ENCODE measurements at regions not wholly inside any gene's neighbourhood (a gene's known extent, or its start where the extent isn't known, plus 50 kb on each side); places are given as distances from the start of the nearest gene placed in this dataset.
A peak's percentile ranks its signal among the peaks of the same experiment; 100 is the strongest.
"Not testable (repeated sequence)": the region's sequence is repeated elsewhere in the genome, so short reads cannot be mapped to it uniquely, and the experiment has no call there.

GRCh38 chr1:184189361-184189760 is 137.8 kb downstream of the TSEN15 start:
- TF ChIP-seq, protein P1, sequence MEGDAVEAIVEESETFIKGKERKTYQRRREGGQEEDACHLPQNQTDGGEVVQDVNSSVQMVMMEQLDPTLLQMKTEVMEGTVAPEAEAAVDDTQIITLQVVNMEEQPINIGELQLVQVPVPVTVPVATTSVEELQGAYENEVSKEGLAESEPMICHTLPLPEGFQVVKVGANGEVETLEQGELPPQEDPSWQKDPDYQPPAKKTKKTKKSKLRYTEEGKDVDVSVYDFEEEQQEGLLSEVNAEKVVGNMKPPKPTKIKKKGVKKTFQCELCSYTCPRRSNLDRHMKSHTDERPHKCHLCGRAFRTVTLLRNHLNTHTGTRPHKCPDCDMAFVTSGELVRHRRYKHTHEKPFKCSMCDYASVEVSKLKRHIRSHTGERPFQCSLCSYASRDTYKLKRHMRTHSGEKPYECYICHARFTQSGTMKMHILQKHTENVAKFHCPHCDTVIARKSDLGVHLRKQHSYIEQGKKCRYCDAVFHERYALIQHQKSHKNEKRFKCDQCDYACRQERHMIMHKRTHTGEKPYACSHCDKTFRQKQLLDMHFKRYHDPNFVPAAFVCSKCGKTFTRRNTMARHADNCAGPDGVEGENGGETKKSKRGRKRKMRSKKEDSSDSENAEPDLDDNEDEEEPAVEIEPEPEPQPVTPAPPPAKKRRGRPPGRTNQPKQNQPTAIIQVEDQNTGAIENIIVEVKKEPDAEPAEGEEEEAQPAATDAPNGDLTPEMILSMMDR (IDR thresholded peaks at IDR 0.05): no peak
- H3K27ac ChIP-seq: no peak overlapping the region
- intact Hi-C loops (cut with DNase I): no loop called here

DNA sequence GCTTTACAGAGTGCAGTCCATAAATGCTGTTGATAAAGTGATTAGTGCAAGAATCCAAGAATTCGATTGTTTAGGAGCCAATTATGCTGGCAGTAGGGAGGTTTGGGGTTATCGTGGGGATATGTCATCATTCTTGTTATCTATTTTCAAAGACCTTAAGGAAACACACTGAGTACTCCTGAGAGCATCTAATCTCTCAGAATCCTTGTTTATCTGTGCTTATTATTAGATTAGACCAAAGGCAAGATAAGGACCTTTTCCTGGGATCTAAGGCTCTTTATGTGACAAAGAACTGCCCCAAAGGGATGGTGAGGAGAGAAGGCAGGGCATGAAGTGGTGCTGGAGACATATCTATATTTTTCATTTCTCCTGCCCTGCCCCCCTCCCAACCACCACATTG is 139.1 kb downstream of the TSEN15 start:
- DNase-seq: no peak
- intact Hi-C loops (cut with DNase I): no loop called here
- Histone ChIP-seq H3K4me1 (no peaks in the 10 kb centered on the region), H3K27ac (no peak overlapping the region), H3K9me3 (no peaks in the 10 kb centered on the region), H3K27me3 (no peaks in the 10 kb centered on the region), H3K36me3 (no peaks in the 10 kb centered on the region), H3K4me3 (no peak overlapping the region)
- ATAC-seq: no peak
- TF ChIP-seq, protein P1 (IDR thresholded peaks at IDR 0.05): no peak

More at GRCh38 chr1:184189361-184189760, 137.8 kb downstream of the TSEN15 start:
- Histone ChIP-seq H3K27me3 (no peaks in the 10 kb centered on the region), H3K4me3 (no peak overlapping the region), H3K4me1 (no peaks in the 10 kb centered on the region), H3K36me3 (no peaks in the 10 kb centered on the region), H3K9me3 (no peaks in the 10 kb centered on the region)
- DNase-seq (no peak), ATAC-seq (no peak)

DNA sequence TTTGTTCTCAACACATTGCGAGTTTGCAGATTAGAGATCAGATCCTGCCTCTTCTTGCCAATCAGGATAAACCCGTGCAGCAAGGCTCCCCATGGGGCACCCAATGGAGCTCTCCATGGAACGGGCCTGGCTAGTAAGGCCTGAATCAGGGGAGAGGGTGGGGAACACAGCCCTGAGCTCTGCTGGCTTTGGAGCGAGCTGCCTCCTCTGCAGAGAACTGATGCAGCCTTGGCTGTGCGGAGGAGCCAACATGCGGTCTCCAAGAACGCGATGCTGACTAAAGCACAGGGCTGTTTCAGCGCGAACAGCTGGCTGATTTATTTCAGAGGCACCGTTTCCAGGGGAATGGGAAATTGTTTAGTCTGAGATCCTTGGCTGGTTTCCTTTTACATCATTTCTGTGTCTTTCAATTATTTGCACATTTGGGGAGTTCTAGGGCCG is 139.7 kb downstream of the TSEN15 start:
- Histone ChIP-seq H3K9me3 (no peaks in the 10 kb centered on the region), H3K27me3 (no peaks in the 10 kb centered on the region), H3K27ac (no peak overlapping the region), H3K36me3 (no peaks in the 10 kb centered on the region), H3K4me1 (no peaks in the 10 kb centered on the region), H3K4me3 (no peak overlapping the region)
- DNase-seq (no peak), ATAC-seq (peak; percentile 52)
- intact Hi-C loops (cut with DNase I): no loop called here
- TF ChIP-seq, protein P1 (IDR thresholded peaks at IDR 0.05): no peak

DNA sequence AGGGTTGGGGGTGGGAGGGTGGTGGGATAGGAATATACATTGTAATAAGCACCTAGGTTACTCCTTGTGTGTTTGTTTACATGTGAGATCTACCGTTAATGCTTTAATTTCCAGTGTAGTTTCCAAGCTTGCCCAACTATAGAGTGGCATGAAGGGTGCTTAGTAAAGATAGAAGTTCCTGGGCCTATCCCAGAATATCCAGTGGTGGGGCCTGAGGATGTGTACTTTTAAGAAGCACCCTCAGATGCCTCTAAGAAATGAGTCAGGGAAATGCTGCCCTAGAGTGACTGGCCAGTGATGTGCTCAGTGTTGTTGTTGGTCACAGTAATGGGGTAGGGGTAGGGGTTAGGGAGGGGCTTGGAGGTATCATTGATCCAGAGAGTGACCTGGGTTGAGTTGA is 141.3 kb downstream of the TSEN15 start:
- DNase-seq (no peak), ATAC-seq (peak; percentile 20)
- no peaks in the 10 kb centered on the region for H3K27me3 ChIP-seq
- H3K4me1 ChIP-seq: no peaks in the 10 kb centered on the region
- no peaks in the 10 kb centered on the region for H3K36me3 ChIP-seq
- H3K4me3 ChIP-seq: no peak overlapping the region
- intact Hi-C loops (cut with DNase I): no loop called here
- TF ChIP-seq, protein P1 (IDR thresholded peaks at IDR 0.05): no peak
- H3K27ac ChIP-seq: no peak overlapping the region
- H3K9me3 ChIP-seq: no peaks in the 10 kb centered on the region

DNA sequence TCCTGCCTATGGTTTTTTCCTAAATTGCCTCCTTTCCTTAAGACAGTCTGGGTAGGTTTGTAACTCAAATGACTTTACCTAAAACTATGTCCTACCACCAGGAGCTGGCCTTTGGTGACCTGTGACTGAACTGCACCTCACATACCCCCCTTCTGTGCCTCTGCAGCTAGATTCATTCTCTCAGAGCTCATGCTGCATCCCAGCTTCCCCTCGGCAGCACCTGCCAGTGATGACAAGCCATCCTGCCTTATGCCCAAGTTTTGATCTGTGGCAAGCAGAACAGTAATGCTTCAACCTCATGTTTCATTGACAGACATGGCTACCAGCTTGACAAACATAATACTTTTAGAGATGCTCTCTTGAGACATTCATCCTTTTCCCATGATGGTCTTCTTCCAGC is 141.9 kb downstream of the TSEN15 start:
- DNase-seq (no peak), ATAC-seq (no peak)
- intact Hi-C loops (cut with DNase I): no loop called here
- Histone ChIP-seq H3K36me3 (no peaks in the 10 kb centered on the region), H3K4me1 (no peaks in the 10 kb centered on the region), H3K27ac (no peak overlapping the region), H3K4me3 (no peak overlapping the region), H3K27me3 (no peaks in the 10 kb centered on the region), H3K9me3 (no peaks in the 10 kb centered on the region)
- TF ChIP-seq, protein P1 (IDR thresholded peaks at IDR 0.05): no peak

DNA sequence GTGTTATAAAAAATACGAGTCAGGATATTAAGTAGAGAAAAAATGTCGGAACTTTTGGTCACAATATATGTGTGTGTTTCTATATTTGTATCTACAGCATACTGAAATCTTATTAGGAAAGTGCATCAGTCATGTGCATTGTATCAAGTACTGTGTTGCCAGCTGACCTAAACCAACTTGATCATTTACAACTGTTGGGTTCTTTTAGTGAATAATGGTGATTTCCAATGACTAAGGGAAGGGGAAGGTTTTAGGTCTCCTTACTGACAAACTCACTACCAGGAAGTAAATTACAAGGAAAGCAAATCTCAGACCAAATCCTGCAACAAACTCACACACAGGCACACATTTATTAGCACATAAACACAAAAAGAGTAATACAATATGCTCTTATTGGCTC is 142.7 kb downstream of the TSEN15 start:
- DNase-seq: no peak
- no peak for ATAC-seq

DNA sequence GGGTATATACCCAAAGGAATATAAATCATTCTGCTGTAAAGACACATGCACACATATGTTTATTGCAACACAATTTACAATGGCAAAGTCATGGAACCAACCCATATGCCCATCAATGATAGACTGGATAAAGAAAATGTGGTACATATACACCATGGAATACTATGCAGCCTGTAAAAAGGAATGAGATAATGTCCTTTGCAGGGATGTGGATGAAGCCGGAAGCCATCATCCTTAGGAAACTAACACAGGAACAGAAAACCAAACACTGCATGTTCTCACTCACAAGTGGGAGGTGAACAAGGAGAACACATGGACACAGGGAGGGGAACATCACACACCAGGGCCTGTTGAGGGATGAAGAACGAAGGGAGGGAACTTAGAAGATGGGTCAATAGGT is 144.2 kb downstream of the TSEN15 start:
- ATAC-seq; DNase-seq; intact Hi-C loops (cut with DNase I); H3K9me3 ChIP-seq; H3K36me3 ChIP-seq; H3K27ac ChIP-seq; H3K4me1 ChIP-seq; H3K4me3 ChIP-seq; H3K27me3 ChIP-seq: not testable (repeated sequence)

More for the DNA sequence above, 142.7 kb downstream of the TSEN15 start:
- Histone ChIP-seq H3K27ac (no peak overlapping the region), H3K9me3 (no peaks in the 10 kb centered on the region), H3K4me1 (no peaks in the 10 kb centered on the region), H3K4me3 (no peak overlapping the region), H3K36me3 (no peaks in the 10 kb centered on the region), H3K27me3 (no peaks in the 10 kb centered on the region)
- intact Hi-C loops (cut with DNase I): no loop called here
- TF ChIP-seq, protein P1 (IDR thresholded peaks at IDR 0.05): no peak

All from upper lobe of right lung (tissue), 1 donor.